ENCODE measurements at regions not wholly inside any gene's neighbourhood (a gene's known extent, or its start where the extent isn't known, plus 50 kb on each side); places are given as distances from the start of the nearest gene placed in this dataset.

- Histone ChIP-seq H3K4me2 (ENCODE audit: control insufficient read depth, insufficient read depth) (no peak overlapping the region), H2AFZ (ENCODE audit: control insufficient read depth, low read depth, low read length) (no peak overlapping the region), H3K36me3 (ENCODE audit: control insufficient read depth in 2 of 2, insufficient read depth in 2 of 2, low read length in 1 of 2) (no peaks in the 10 kb centered on the region), H3K27me3 (replicated peaks in 1 of 2; ENCODE audit: control insufficient read depth in 2 of 2, insufficient read depth in 2 of 2, low read length in 1 of 2) (no peaks in the 10 kb centered on the region), H3K4me3 (no peak overlapping the region), H3K27ac (ENCODE audit: control insufficient read depth, insufficient read depth) (no peak overlapping the region), H3K9ac (ENCODE audit: control insufficient read depth, insufficient read depth, low read length) (no peak overlapping the region), H3K79me2 (ENCODE audit: control insufficient read depth, insufficient read depth, low read length) (no peaks in the 10 kb centered on the region), H3K4me1 (ENCODE audit: control insufficient read depth, insufficient read depth, low read length) (no peaks in the 10 kb centered on the region), H4K20me1 (ENCODE audit: control insufficient read depth, insufficient read depth) (no peaks in the 10 kb centered on the region), H3K9me3 (replicated peaks; ENCODE audit: control insufficient read depth, insufficient read depth, low read length) (no peaks in the 10 kb centered on the region; the same call in 2 of the 3 replicates)
- FAIRE-seq (no peak), ATAC-seq (no peak), DNase-seq (ENCODE audit: low read depth, low spot score) (no peak)
- CTCF ChIA-PET = no interaction called here
- TF ChIP-seq BMI1 (IDR thresholded peaks at IDR 0.05; ENCODE audit: borderline replicate concordance) (no peak), HDAC6 (IDR thresholded peaks at IDR 0.05; ENCODE audit: unreplicated experiment) (no peak), TCF12 (IDR thresholded peaks at IDR 0.05; ENCODE audit: low read depth, low read length) (no peak), PBX3 (IDR thresholded peaks at IDR 0.05; ENCODE audit: insufficient replicate concordance, low read depth, low read length) (no peak), ZSCAN29 (IDR thresholded peaks at IDR 0.05) (no peak), ETV6 (conservative IDR thresholded peaks at IDR 0.05 in 1 of 2, IDR thresholded peaks at IDR 0.05 in 1 of 2; ENCODE audit: borderline replicate concordance in 1 of 2, low read depth in 1 of 2) (no peak), BCL11A (IDR thresholded peaks at IDR 0.05; ENCODE audit: low read depth, low read length) (no peak), CHD4 (IDR thresholded peaks at IDR 0.05) (no peak), KAT2A (conservative IDR thresholded peaks at IDR 0.05; ENCODE audit: control insufficient read depth, low read depth, low read length) (no peak), ZBTB40 (IDR thresholded peaks at IDR 0.05; ENCODE audit: borderline replicate concordance) (no peak), ATF3 (IDR thresholded peaks at IDR 0.05; ENCODE audit: borderline replicate concordance, extremely low read depth, low read depth, low read length) (no peak), RB1 (IDR thresholded peaks at IDR 0.05; ENCODE audit: borderline replicate concordance) (no peak), HDAC2 (IDR thresholded peaks at IDR 0.05) (no peak), TCF7 (IDR thresholded peaks at IDR 0.05; ENCODE audit: borderline replicate concordance) (no peak), HDGF (IDR thresholded peaks at IDR 0.05) (no peak)
- TF ChIP-seq, protein P1, sequence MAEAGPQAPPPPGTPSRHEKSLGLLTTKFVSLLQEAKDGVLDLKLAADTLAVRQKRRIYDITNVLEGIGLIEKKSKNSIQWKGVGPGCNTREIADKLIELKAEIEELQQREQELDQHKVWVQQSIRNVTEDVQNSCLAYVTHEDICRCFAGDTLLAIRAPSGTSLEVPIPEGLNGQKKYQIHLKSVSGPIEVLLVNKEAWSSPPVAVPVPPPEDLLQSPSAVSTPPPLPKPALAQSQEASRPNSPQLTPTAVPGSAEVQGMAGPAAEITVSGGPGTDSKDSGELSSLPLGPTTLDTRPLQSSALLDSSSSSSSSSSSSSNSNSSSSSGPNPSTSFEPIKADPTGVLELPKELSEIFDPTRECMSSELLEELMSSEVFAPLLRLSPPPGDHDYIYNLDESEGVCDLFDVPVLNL (IDR thresholded peaks at IDR 0.05; ENCODE audit: low read depth, low read length) = no peak
- intact Hi-C loops (cut with micrococcal nuclease; ENCODE audit: unreplicated experiment) = no loop called here
- in situ Hi-C loops (cut with MboI) = no loop called here
- RAD21 ChIA-PET (ENCODE audit: unreplicated experiment) = no interaction called here
- 27% methylated on average over 5 of the region's 5 CpGs for WGBS (ENCODE audit: insufficient coverage, insufficient replicate concordance, low lambda C conversion rate, missing lambda C conversion rate)
- SMC1A ChIA-PET (ENCODE audit: uncharacterized antibody, unreplicated experiment) = no interaction called here
- BruUV-seq (replicated peaks) = no TSS peak
- POLR2A ChIA-PET = no interaction called here
Measured at GRCh38 chr4:8732681-8733243, 138.9 kb downstream of the HMX1 start.
